ENCODE measurements at regions not wholly inside any gene's neighbourhood (a gene's known extent, or its start where the extent isn't known, plus 50 kb on each side); places are given as distances from the start of the nearest gene placed in this dataset.

GRCh38 chr9:29958469-29958868, 2385.2 kb upstream of the C9orf72 start:
- TF ChIP-seq EZH2 (IDR thresholded peaks at IDR 0.05): no peak
- no peak for TF ChIP-seq MAX (IDR thresholded peaks at IDR 0.05)
- no peak for TF ChIP-seq CTCF (IDR thresholded peaks at IDR 0.05 in 2 of 3, conservative IDR thresholded peaks at IDR 0.05 in 1 of 3; ENCODE audit: borderline replicate concordance in 1 of 3, insufficient read depth in 1 of 3, low read depth in 2 of 3, low read length in 2 of 3)
- TF ChIP-seq ZFX (IDR thresholded peaks at IDR 0.05): no peak
- TF ChIP-seq EZH2phosphoT487 (IDR thresholded peaks at IDR 0.05; ENCODE audit: borderline replicate concordance): no peak
- TF ChIP-seq POLR2A (IDR thresholded peaks at IDR 0.05; ENCODE audit: borderline replicate concordance, extremely low read depth, insufficient read depth, insufficient read length): no peak
- TF ChIP-seq SIN3A (IDR thresholded peaks at IDR 0.05; ENCODE audit: low read depth): no peak
- TF ChIP-seq ATF3 (IDR thresholded peaks at IDR 0.05): no peak
- no peak for TF ChIP-seq ZNF274 (IDR thresholded peaks at IDR 0.05; ENCODE audit: low read depth, low read length)
- no peak for TF ChIP-seq POLR2AphosphoS5 (IDR thresholded peaks at IDR 0.05; ENCODE audit: low read depth, low read length)
- TF ChIP-seq EGR1 (IDR thresholded peaks at IDR 0.05; ENCODE audit: low read depth): no peak
- TF ChIP-seq ELF1 (IDR thresholded peaks at IDR 0.05; ENCODE audit: borderline replicate concordance, low read depth): no peak
- TF ChIP-seq TCF7L2 (IDR thresholded peaks at IDR 0.05; ENCODE audit: borderline replicate concordance, extremely low read depth, insufficient read depth, insufficient read length): no peak
